ENCODE measurements at regions not wholly inside any gene's neighbourhood (a gene's known extent, or its start where the extent isn't known, plus 50 kb on each side); places are given as distances from the start of the nearest gene placed in this dataset.
"Not testable (repeated sequence)": the region's sequence is repeated elsewhere in the genome, so short reads cannot be mapped to it uniquely, and the experiment has no call there.

DNA sequence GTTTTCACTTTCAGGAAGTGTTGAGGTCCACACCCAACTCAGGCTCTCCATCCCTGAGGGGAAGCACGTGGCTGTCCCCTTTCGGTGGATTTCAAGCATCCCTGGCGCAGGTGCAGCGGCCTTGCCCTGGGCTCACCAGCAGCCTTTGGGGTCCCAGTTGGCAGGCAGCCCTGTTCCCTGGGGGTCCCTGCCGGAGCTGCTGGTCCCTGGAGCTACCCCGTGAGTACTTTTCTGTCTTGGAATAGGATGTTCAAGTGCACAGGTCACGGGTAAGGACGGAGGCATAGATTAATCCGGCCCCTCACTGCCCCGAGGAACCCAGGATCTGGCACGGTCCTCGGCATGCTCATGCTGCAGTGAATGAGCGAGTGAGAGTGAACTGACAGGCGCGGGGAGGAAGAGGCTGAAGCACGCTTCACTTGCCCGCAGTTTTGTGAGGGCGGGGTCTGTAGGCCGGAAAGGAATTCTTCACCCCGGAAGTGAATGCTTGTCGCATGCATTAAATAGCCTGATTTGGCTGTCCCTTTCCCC, 117.2 kb upstream of the FAT1 start:
- peak; percentile 34 for DNase-seq
- intact Hi-C loops (cut with micrococcal nuclease): no loop called here
- ATAC-seq: no peak

DNA sequence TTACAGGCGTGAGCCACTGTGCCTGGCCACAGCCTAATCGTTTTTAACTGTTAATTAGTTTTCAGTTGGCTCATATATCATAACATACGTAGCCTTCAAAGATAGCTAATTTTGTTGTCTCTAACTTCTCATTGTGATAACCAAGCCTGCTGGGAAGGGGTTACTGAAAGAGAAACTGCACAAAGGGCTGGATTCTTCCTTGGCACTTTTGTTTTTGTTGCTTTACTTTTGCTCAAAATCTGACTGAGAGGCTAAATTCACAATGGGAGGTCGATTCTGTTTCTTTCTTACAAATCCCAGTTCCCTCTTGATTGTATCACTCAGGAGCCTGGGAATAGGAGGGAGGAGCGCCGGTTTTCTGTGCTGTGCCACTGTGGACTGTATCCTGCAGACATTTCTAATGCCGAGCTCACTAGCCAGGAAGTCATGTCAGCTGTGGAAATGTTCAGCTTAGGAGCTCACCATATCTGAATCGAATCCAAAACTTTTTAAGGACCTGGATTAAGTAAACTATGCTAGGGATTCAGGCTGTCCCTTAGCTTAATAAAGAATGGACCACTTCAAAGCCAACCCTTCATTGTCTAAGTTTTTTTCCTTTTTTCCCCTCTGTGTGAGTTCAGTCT, 120.5 kb upstream of the FAT1 start:
- ATAC-seq: peak; percentile 85
- DNase-seq: peak; percentile 31
- intact Hi-C loops (cut with micrococcal nuclease): no loop called here

DNA sequence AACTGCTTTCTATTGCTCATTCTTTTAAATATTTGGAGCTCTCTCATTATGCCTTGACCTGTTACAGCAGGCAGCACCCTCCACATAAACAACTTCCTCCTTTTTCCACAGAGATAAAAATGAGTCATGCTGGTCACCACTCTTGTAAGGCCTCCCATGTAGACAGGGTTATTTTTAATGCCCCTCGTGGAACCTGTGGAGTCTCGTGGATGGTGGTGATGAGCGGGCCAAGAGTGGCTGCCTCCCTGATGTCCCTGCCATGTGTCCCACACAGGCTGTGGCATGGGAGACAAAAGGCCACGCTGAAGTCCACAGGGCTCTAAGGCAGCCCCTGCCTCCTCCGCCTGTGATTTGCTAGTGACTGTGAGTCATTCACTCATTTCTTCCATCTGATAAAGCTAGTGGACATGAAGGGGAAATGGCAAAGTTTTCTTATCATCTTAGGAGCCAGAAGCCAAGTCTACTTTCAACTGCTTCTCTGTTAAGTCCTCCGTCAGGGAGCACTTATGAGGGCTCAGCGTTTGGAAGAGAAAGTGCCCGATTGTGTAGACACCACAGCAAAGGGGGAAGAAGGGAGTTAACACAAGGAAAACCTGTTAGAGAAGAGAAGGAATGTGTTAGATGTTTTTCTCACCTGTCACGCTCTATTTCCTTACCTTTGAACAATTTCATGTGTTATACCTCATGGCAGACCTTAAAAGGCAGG, 121.6 kb upstream of the FAT1 start:
- ATAC-seq (peak; percentile 78), DNase-seq (no peak)
- intact Hi-C loops (cut with micrococcal nuclease): no loop called here

DNA sequence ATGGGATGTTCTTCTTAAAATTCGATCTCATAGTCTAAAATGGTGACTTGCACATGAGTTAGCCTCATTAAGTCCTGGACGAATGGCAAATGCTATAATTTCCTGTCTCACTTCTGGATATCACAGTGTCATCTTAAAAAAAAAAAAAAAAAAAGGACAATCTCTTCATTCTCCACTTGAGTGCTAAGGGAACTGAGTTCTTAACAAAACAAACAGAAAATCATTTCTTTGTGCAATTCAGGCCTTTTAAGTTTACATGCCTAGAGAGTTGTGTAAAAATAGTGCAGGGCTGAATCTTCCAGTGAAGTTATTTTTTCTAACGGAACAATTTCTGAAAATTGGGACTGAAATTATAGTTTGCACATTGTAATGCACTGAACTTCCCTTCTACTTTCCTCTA, 122.8 kb upstream of the FAT1 start:
- intact Hi-C loops (cut with micrococcal nuclease): no loop called here
- ATAC-seq (no peak), DNase-seq (no peak)

DNA sequence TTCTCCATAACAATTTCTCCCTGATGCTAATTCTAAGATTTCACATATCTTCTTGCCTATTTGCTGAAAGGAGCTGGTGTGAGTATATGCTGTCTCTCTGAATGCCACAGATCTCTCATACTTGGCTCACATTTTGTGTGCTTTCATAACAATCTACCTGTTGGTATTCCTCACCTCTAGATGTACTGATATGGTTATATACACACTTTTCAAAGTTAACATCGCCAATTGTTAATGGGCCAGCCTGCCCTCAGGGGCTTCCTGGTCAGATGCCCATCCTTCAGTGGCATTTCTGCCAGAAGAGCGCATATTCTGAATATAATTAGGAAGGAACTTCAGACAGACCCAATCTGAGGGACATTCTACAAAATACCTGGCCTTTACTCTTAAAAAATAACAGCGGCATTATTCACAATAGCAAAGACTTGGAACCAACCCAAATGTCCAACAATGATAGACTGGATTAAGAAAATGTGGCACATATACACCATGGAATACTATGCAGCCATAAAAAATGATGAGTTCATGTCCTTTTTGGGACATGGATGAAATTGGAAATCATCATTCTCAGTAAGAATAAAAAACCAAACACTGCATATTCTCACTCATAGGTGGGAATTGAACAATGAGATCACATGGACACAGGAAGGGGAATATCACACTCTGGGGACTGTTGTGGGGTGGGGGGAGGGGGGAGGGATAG, 123.9 kb upstream of the FAT1 start:
- DNase-seq; ATAC-seq; intact Hi-C loops (cut with micrococcal nuclease): not testable (repeated sequence)

DNA sequence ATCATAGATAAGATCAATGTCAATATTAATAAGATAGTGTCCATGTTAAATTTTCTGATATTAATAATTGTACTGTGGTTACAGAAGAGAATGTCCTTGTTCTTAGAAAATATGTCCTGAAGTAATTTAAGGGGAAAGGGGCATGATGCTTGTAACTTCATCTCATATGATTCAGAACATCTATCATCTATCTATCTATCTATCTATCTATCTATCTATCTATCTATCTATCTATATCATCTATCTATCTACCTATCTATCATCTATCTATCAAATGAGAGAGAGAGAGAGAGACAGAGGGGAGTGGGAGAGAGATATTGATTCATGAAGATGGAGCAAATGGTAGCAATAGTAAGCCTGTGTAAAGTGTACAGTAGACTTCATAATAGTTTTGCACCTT, 124.8 kb upstream of the FAT1 start:
- intact Hi-C loops (cut with micrococcal nuclease): no loop called here
- ATAC-seq (no peak), DNase-seq (no peak)

DNA sequence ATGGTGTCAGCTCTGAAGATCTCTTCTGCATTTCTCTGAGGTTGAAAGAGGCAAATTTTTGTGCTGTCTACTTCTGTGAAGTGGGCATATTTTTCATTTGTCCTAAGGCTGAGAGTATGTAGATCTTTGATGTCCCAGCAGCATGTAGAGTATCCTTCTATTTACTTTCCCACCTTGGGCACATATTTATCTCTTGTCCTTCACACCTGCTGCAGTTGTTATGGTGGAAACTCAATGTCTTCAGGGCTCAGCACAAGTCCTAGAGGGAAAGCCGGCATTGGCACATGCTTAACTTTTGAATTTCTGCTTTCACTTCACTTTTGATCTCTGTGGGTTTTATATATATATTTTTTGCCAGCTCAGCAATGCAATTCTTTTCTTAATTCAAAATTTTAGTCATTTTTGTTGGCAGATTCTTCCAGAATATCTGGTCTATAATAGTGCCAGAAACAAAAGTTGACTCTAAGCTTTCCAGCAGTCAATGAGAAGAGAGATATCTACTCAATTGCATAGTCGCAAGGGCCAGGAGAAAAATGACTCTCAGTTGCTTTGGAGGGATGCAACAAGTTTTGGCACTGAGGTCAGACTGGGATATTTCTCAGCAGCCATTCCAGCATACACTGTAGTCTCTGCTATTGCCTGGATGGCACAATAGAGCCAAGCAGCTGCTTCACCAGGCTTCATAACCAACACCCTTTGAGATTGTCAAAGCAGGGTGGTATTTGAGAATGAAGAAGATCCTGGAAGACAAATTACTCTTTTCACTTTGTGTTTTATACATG, 127.8 kb upstream of the FAT1 start:
- intact Hi-C loops (cut with micrococcal nuclease): no loop called here
- no peak for DNase-seq
- ATAC-seq: no peak

DNA sequence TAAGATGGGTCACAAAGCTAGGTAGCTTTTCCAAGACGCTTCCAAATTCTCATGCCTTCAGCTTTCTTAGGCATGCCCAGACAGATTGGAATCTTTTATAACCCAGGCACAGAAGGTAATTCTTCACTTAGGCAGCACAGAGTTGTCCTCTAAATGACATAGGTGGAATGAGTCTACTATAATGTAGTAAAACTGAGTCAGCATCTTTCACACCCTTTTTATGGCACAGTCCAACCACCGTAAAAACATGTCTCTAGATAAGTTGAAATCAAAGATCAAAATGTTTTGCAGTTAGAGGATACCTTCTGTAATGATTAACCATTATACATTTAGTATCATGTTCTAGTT, 128.4 kb upstream of the FAT1 start:
- no peak for ATAC-seq
- intact Hi-C loops (cut with micrococcal nuclease): no loop called here
- no peak for DNase-seq

DNA sequence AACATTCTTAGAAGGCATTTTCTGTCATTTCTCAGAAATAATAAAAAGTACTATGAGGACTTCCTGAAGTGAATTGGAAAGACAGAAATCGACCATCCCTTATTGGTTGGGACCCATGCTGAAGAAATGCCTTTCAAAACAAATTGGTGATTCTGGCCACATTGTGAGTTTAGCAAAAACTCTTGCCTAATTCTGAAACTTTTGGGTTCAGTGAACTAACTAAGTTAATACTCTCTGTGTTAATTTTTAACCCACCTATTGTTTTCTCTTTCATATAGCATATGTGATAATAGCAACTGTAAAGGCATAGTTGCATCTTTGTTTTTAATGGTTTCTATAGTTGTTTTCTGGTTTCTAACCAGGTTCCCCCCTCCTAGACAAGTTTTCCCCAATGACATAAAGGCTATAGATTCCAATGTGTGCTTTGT, 129.3 kb upstream of the FAT1 start:
- ATAC-seq (no peak), DNase-seq (no peak)
- intact Hi-C loops (cut with micrococcal nuclease): no loop called here

DNA sequence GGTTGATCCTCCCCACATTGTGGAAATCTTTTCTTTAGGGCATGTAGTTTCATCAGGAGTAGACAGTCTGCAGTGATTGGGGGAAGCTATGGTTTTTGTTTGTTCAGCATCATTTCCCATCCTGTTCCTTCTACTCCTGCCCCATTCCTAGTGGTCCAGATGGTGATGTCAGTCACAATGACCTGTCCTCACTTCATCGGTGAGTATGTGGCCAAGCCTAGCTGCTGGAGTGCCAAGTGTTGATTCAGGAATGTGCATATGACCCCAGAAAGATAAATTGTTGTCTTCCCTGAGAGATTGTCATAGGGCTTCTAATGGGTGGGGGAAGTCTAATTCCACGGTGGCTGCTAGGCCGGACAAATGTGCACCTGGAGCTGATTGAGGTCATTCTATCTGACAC, 130.6 kb upstream of the FAT1 start:
- ATAC-seq: no peak
- intact Hi-C loops (cut with micrococcal nuclease): no loop called here
- DNase-seq: no peak

DNA sequence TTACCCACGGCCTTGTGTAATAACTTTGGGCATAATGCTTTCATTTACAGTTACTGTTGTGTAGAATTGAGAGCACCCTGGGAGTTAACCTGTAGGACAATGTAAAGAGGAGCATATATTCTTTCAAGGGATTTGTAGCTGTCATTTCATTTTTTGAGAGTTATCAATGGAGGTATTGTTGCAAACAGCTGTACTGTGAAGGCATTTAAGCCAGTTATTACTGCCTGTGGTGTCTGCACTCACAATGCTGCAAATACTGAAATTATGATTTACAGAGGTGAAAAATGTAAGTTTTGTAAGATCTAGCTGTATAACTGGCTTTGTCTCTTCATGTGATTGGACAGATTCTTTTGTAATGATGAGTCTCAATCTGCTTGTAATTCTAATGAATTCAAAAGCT, 131.5 kb upstream of the FAT1 start:
- no peak for ATAC-seq
- DNase-seq: no peak
- intact Hi-C loops (cut with micrococcal nuclease): no loop called here

DNA sequence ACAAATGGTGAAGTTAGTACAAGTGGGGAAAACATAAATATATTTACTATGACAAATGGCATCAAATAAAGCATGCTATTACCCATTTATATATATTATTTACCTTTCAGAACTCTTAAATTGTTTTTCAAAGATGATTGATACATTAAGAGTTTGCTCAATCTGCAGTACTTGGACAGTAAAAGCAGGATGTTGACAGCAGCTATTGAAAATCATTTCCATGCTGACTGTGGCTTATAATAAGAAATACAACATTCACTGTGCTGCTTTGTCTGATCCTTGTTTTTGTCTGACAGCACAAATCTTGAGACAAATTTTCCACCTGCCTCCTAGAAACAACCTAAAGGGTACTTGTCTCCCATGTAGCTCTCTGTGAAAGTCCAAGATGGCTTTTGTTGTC, 134.1 kb upstream of the FAT1 start:
- DNase-seq: no peak
- ATAC-seq: no peak
- intact Hi-C loops (cut with micrococcal nuclease): no loop called here

DNA sequence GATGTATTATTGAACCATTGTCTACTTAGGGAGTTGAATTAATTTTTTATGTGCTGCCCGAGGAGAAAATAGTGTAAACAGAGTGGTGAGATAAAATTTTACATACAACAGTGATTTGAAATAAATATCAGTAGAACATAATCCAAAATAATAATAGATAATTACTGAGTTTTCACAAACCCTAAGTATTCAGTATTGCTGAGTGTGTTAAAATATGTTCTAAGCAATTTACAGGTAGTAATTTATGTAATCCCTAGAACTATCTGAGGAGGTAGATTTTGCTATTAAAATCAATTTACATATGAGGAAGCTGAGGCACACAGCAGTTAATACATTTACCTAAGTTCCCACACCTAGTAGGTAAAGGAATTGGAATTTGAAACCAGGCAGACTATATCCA, 134.7 kb upstream of the FAT1 start:
- no peak for DNase-seq
- ATAC-seq: no peak
- intact Hi-C loops (cut with micrococcal nuclease): no loop called here

DNA sequence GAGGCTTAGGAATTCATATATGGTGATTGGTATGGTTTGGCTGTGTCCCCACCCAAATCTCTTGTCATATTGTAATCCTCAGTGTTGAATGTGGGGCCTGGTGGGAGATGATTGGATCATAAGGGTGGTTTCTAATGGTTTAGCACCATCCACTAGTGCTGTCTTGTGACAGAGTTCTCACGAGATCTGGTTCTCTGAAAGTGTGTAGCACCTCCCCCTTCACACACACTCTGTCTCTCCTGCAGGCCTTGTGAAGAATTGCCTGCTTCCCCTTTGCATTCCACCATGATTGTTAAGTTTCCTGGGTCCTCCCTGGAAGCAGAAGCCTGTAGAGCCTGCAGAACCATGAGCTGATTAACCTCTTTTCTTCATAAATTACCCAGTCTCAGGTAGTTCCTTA, 135.8 kb upstream of the FAT1 start:
- ATAC-seq: no peak
- intact Hi-C loops (cut with micrococcal nuclease): no loop called here
- no peak for DNase-seq

DNA sequence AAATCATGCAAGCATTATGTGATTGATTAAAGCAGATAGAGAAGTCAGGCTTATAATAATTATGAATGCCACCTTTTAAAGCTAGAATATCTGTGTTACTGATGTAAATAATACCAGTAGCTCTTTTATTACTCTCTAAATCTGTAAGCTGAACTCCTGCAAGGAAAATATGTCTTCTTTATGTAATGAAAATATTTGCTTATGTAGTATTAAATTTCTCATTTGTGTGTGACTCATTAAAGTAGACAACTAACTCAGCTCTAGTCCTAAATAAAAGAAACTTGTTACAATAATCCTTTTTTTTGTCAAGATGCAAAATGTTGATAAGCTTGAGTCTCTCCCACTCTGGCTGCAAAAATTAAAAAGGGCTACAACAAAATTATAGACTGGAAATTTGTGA, 137.7 kb upstream of the FAT1 start:
- ATAC-seq: no peak
- intact Hi-C loops (cut with micrococcal nuclease): no loop called here
- no peak for DNase-seq

DNA sequence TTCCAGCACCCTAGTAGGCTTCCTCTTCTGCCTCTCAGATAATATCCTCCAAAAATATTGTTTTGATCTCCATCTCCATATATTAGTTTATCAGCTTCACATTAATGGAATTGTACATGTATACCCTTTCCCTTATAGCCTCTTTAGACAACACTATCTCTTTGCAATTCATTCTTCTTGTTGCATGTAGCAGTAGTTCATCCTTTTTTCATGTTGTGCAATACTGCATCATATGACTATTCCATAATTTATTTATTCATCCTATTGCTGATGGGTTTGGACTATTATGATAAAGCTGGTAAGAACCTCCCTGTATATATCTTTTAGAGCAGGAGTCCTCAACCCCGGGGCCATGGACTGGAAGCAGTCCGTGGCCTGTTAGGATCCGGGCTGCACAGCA, 148.2 kb upstream of the FAT1 start:
- ATAC-seq (no peak), DNase-seq (no peak)
- intact Hi-C loops (cut with micrococcal nuclease): no loop called here

DNA sequence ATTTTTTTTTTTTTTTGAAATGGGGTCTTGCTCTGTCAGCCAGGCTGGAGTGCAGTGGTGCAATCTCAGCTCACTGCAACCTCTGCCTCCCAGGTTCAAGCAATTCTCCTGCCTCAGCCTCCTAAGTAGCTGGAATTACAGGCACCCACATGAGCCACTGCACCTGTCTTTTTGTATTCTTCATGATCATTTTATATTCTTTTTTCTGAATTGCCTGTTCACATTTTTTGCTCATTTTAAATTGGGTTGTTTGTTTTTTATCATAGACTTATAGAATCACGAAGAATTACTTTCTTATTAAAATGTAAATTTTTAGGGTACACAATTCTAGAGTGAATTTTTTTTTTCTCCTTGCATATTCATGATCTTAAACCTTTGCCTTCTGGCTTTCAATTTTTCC, 149.4 kb upstream of the FAT1 start:
- DNase-seq; ATAC-seq; intact Hi-C loops (cut with micrococcal nuclease): not testable (repeated sequence)

DNA sequence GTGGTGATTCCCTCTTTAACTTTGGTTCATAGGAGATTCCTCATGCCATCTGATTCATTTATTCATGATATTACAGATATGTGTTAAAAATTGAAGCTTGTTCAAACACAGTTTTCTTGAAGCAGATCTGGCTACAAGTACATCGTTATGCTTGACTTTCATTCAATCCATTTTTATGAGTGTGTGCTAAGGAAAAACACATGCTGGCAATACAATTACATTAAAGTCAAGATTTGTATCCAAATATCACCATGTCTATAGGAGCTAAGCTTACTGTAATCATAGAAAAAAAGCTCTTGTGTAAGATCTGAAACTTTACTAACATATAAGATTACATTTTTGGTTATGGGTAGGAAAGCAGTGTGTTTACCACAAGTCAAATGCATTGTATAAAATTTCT, 151.8 kb upstream of the FAT1 start:
- intact Hi-C loops (cut with micrococcal nuclease): no loop called here
- DNase-seq: no peak
- no peak for ATAC-seq

DNA sequence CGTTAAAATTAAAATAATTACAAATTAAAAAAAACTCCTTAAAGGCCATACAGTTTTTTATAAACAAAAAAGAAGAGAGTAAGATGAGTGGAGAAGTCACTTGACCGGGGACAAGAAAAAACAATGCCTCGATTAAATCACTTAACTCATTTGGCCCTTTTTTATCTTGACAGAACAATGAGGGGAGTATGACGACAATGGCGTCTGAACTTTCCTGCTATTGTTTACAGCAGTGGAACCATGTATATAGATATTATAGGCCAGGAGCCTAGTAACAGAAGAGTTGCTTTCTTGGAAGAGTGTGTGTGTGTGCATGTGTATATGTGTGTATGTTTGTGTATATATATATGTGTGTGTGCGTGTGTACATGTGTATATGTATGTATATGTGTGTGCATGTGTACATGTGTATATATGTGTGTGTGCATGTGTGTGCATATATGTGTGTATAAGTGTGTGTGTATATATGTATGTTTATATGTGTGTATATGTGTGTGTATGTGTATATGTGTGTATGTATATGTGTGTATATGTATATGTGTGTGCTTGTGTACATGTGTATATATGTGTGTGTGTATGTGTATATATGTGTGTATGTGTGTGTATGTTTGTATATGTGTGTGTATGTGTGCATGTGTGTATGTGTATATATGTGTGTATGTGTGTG, 153.4 kb upstream of the FAT1 start:
- ATAC-seq (no peak), DNase-seq (no peak)
- intact Hi-C loops (cut with micrococcal nuclease): no loop called here
